ENCODE measurements at regions not wholly inside any gene's neighbourhood (a gene's known extent, or its start where the extent isn't known, plus 50 kb on each side); places are given as distances from the start of the nearest gene placed in this dataset.
"Not testable (repeated sequence)": the region's sequence is repeated elsewhere in the genome, so short reads cannot be mapped to it uniquely, and the experiment has no call there.

- DNase-seq: no peak
Observed at GRCh38 chr11:28849053-28849452, 740.9 kb downstream of the METTL15 start.

GRCh38 chr11:28842716-28843115 is 734.5 kb downstream of the METTL15 start:
- DNase-seq: no peak

- no peak for DNase-seq
Observed at GRCh38 chr11:28838741-28839140, 730.6 kb downstream of the METTL15 start.

- DNase-seq: no peak
Observed at GRCh38 chr11:28837599-28837998, 729.4 kb downstream of the METTL15 start.

GRCh38 chr11:28836285-28837081 is 728.3 kb downstream of the METTL15 start:
- DNase-seq: no peak

- no peak for DNase-seq
Observed at GRCh38 chr11:28835790-28836189, 727.6 kb downstream of the METTL15 start.

GRCh38 chr11:28835317-28835716 is 727.1 kb downstream of the METTL15 start:
- no peak for DNase-seq

GRCh38 chr11:28834877-28835276 is 726.7 kb downstream of the METTL15 start:
- DNase-seq: no peak

- DNase-seq: no peak
Observed at GRCh38 chr11:28833670-28834069, 725.5 kb downstream of the METTL15 start.

- DNase-seq: no peak
Observed at GRCh38 chr11:28833169-28833568, 725.0 kb downstream of the METTL15 start.

- no peak for DNase-seq
Observed at GRCh38 chr11:28826807-28827206, 718.6 kb downstream of the METTL15 start.

GRCh38 chr11:28822576-28822975 is 714.4 kb downstream of the METTL15 start:
- no peak for DNase-seq

- no peak for DNase-seq
Observed at GRCh38 chr11:28820296-28820989, 712.3 kb downstream of the METTL15 start.

- DNase-seq: no peak
Observed at GRCh38 chr11:28819741-28820140, 711.6 kb downstream of the METTL15 start.

- no peak for DNase-seq
Observed at GRCh38 chr11:28815110-28815509, 706.9 kb downstream of the METTL15 start.

- DNase-seq: no peak
Observed at GRCh38 chr11:28808771-28809170, 700.6 kb downstream of the METTL15 start.

- DNase-seq: no peak
Observed at GRCh38 chr11:28799316-28799715, 691.1 kb downstream of the METTL15 start.

- no peak for DNase-seq
Observed at GRCh38 chr11:28798286-28798685, 690.1 kb downstream of the METTL15 start.

- no peak for DNase-seq
Observed at GRCh38 chr11:28797536-28797935, 689.3 kb downstream of the METTL15 start.

GRCh38 chr11:28794405-28794804 is 686.2 kb downstream of the METTL15 start:
- no peak for DNase-seq

GRCh38 chr11:28793282-28793738 is 685.1 kb downstream of the METTL15 start:
- DNase-seq: no peak

GRCh38 chr11:28792856-28793255 is 684.7 kb downstream of the METTL15 start:
- no peak for DNase-seq

- DNase-seq: not testable (repeated sequence)
Observed at GRCh38 chr11:28787897-28788296, 679.7 kb downstream of the METTL15 start.

GRCh38 chr11:28777126-28777525 is 668.9 kb downstream of the METTL15 start:
- DNase-seq: no peak

Data from stimulated activated CD4-positive, alpha-beta T cell treated with anti-CD3 and anti-CD28 coated beads, Interleukin-4, amount 100 ng/mL, for 1 hour (primary cell).